ENCODE measurements at regions not wholly inside any gene's neighbourhood (a gene's known extent, or its start where the extent isn't known, plus 50 kb on each side); places are given as distances from the start of the nearest gene placed in this dataset.

DNA sequence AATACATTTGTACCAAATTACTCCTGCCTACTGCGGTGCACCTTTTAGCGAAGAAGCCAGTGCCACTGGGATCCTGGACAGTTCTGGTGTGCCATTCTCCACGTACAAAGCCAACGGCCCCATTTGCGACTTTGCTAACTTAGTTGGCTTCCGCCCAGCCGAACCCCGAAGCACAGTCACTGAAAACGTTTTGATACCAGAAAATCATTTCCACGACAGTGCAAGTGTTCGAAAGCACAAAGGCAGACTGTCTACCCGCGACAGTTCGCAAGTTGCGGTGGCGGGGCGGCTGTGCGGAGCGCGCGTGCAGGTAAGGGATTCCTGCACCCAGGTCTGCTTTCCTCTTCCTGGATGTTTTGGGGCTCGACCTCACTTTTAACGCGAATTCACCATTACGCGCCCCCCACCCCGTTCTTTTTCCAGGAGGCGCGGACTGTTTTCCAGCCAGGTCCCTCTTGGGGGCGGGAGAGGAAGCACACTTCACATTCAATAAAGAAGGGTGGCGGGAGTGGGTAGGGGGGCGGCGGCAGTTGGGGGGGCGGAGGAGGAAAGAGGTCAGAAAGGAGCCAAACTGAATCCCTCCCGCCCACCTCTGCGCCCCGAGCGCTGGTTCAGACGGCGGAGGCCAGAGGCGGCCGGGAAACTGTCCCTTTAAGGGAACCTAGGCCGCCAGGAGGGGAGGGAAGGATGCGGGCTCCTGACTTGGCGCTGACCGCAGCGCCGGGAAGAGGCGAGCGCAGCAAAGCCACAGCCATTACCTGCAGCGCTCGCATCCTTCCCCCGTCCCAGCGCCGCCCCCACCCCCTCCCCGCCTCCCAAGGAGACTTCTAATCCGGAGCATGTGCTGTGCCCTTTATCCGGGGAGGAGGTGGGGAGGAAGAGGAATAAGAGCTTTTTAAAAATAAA, 107.4 kb upstream of the KCTD1 start:
- Histone ChIP-seq H3K9me3 (ENCODE audit: control insufficient read depth in 4 of 4, insufficient read depth in 3 of 4, low read length in 3 of 4) (no peaks in the 10 kb centered on the region), H3K27me3 (ENCODE audit: control insufficient read depth in 3 of 3, insufficient read depth in 3 of 3, low read length in 2 of 3) (peaks cover 0 to 4% (median 0%) of the 10 kb centered on the region in 3 donors), H3K9ac (ENCODE audit: insufficient read depth in 1 of 2, low read length in 2 of 2) (peak overlapping the region in 1 of 2 donors; percentile 6), H3K27ac (ENCODE audit: low read depth in 1 of 2, low read length in 1 of 2) (peak overlapping the region; percentile 64 to 81), H3K4me3 (peak overlapping the region; percentile 33), H3K36me3 (ENCODE audit: control insufficient read depth in 4 of 4, insufficient read depth in 4 of 4, low read length in 4 of 4) (no peaks in the 10 kb centered on the region), H3K4me1 (ENCODE audit: control insufficient read depth in 5 of 5, insufficient read depth in 5 of 5, low read length in 5 of 5) (peaks cover 0 to 24% (median 9%) of the 10 kb centered on the region in 5 donors)
- TF ChIP-seq CTCF (IDR thresholded peaks at IDR 0.05; ENCODE audit: control extremely low read depth, extremely low read depth), result no peak
- DNase-seq (peak; percentile 69 to 74 (median 72)), ATAC-seq (ENCODE audit: insufficient read depth, low FRiP score) (peak; percentile 69)
- 2% methylated on average over 58 of the region's 58 CpGs for WGBS, 2 donors

- Histone ChIP-seq H3K4me3 (no peak overlapping the region), H3K36me3 (ENCODE audit: control insufficient read depth in 4 of 4, insufficient read depth in 4 of 4, low read length in 4 of 4) (no peaks in the 10 kb centered on the region), H3K9ac (ENCODE audit: insufficient read depth in 1 of 2, low read length in 2 of 2) (peak overlapping the region in 1 of 2 donors; percentile 57), H3K9me3 (ENCODE audit: control insufficient read depth in 4 of 4, insufficient read depth in 3 of 4, low read length in 3 of 4) (no peaks in the 10 kb centered on the region), H3K27ac (ENCODE audit: low read depth in 1 of 2, low read length in 1 of 2) (peak overlapping the region in 1 of 2 donors; percentile 64), H3K27me3 (ENCODE audit: control insufficient read depth in 3 of 3, insufficient read depth in 3 of 3, low read length in 2 of 3) (peaks cover 0 to 4% (median 0%) of the 10 kb centered on the region in 3 donors), H3K4me1 (ENCODE audit: control insufficient read depth in 5 of 5, insufficient read depth in 5 of 5, low read length in 5 of 5) (peaks cover 0 to 26% (median 9%) of the 10 kb centered on the region in 5 donors)
- ATAC-seq (ENCODE audit: insufficient read depth, low FRiP score) (no peak), DNase-seq (peak; percentile 40 to 66 (median 62))
- no peak for TF ChIP-seq CTCF (IDR thresholded peaks at IDR 0.05; ENCODE audit: control extremely low read depth, extremely low read depth)
- WGBS, 2 donors, result 18 to 24% methylated on average over 12 of the region's 12 CpGs
Measured at GRCh38 chr18:26654616-26655524, 106.5 kb upstream of the KCTD1 start.

- Histone ChIP-seq H3K27ac (ENCODE audit: low read depth in 1 of 2, low read length in 1 of 2) (no peak overlapping the region), H3K9ac (ENCODE audit: insufficient read depth in 1 of 2, low read length in 2 of 2) (no peak overlapping the region), H3K27me3 (ENCODE audit: control insufficient read depth in 3 of 3, insufficient read depth in 3 of 3, low read length in 2 of 3) (peaks cover 0 to 4% (median 0%) of the 10 kb centered on the region in 3 donors), H3K4me3 (no peak overlapping the region), H3K4me1 (ENCODE audit: control insufficient read depth in 5 of 5, insufficient read depth in 5 of 5, low read length in 5 of 5) (peaks cover 0 to 27% (median 9%) of the 10 kb centered on the region in 5 donors), H3K9me3 (ENCODE audit: control insufficient read depth in 4 of 4, insufficient read depth in 3 of 4, low read length in 3 of 4) (no peaks in the 10 kb centered on the region), H3K36me3 (ENCODE audit: control insufficient read depth in 4 of 4, insufficient read depth in 4 of 4, low read length in 4 of 4) (no peaks in the 10 kb centered on the region)
- TF ChIP-seq CTCF (IDR thresholded peaks at IDR 0.05; ENCODE audit: control extremely low read depth, extremely low read depth), result no peak
- DNase-seq, result peak in 2 of 3 donors; percentile 51 to 54
- WGBS, 2 donors, result 40 to 67% methylated on average over 5 of the region's 5 CpGs
- no peak for ATAC-seq (ENCODE audit: insufficient read depth, low FRiP score)
Measured at GRCh38 chr18:26653943-26654615, 105.7 kb upstream of the KCTD1 start.
